Breast epithelium (tissue), 4 donors: ENCODE measurements at regions not wholly inside any gene's neighbourhood (a gene's known extent, or its start where the extent isn't known, plus 50 kb on each side); places are given as distances from the start of the nearest gene placed in this dataset.

ENCODE experiments used
- DNase-seq, 2 donors: peaks; one replicate each; pipeline ENCODE4 v3.0.0-alpha.2; 2019; ENCODE audit warnings: low spot score in 2 of 2
- H3K27ac ChIP-seq, 2 donors: fragments of 200-600 bp; sonication (generic) in 1 of 2; one replicate each; pipeline ENCODE4 v1.5.1; 2016 to 2019; ENCODE audit warnings: mild to moderate bottlenecking in 1 of 2
- H3K27me3 ChIP-seq, 2 donors: fragments of 200-600 bp; sonication (generic) in 1 of 2; one replicate each; pipeline versions ENCODE4 v1.5.1 to v1.6.0; 2017 to 2019; ENCODE audit warnings: control low read depth in 1 of 2, mild to moderate bottlenecking in 1 of 2
- H3K36me3 ChIP-seq: fragments of 200-600 bp; one replicate; pipeline ENCODE4 v1.5.1; 2019
- H3K4me1 ChIP-seq, 2 donors: fragments of 200-600 bp; sonication (generic); one replicate each; pipeline ENCODE4 v1.5.1; 2016 to 2019; ENCODE audit warnings: control low read depth in 1 of 2
- H3K4me3 ChIP-seq, 3 donors: fragments of 200-600 bp; sonication (generic); 1 replicate in 2 of 3; 2 replicates in 1 of 3; pipeline ENCODE4 v1.5.1; 2016 to 2019; ENCODE audit warnings: mild to moderate bottlenecking in 3 of 3, moderate library complexity in 2 of 3
- H3K9me3 ChIP-seq, 2 donors: fragments of 200-600 bp; sonication (generic) in 1 of 2; one replicate each; pipeline ENCODE4 v1.5.1; 2016 to 2019; ENCODE audit warnings: control low read depth in 1 of 2
- CTCF ChIP-seq, 3 donors: fragments of 450-650 bp; IDR thresholded peaks; one replicate each; pipeline ENCODE4 v1.5.1; 2016 to 2017; ENCODE audit warnings: antibody characterized with exemption in 3 of 3, mild to moderate bottlenecking in 3 of 3, moderate library complexity in 3 of 3
- POLR2A ChIP-seq: fragments of 450-650 bp; IDR thresholded peaks from one replicate; pipeline ENCODE4 v1.6.1; 2016; ENCODE audit warnings: antibody characterized with exemption, mild to moderate bottlenecking, moderate library complexity
- POLR2AphosphoS5 ChIP-seq, 3 donors: sonication (generic); formaldehyde crosslinking; IDR thresholded peaks; one replicate each; pipeline ENCODE4 v1.6.1; 2017; ENCODE audit warnings: antibody characterized with exemption in 3 of 3
- intact Hi-C: fragments of 100-400 bp; cut with DNase I; formaldehyde crosslinking; loops from one replicate; pipeline ENCODE4 v1.15.1; 2023; ENCODE audit warnings: low total_unique reads

- TF ChIP-seq CTCF (IDR thresholded peaks at IDR 0.05) (no peak), POLR2A (no peak), POLR2AphosphoS5 (IDR thresholded peaks at IDR 0.05) (no peak)
- no peaks in the 10 kb centered on the region for H3K36me3 ChIP-seq
- no peaks in the 10 kb centered on the region for H3K9me3 ChIP-seq
- H3K4me3 ChIP-seq, result no peak overlapping the region
- H3K27me3 ChIP-seq, result no peaks in the 10 kb centered on the region
- H3K4me1 ChIP-seq, result no peaks in the 10 kb centered on the region
- no peak for DNase-seq
- intact Hi-C loops, result no loop called here
- H3K27ac ChIP-seq, result no peak overlapping the region
These were observed 262.9 kb downstream of the PARN start for GRCh38 chr16:14366974-14367707.

- DNase-seq, result no peak
- Histone ChIP-seq H3K4me3 (no peak overlapping the region), H3K27ac (no peak overlapping the region), H3K27me3 (no peaks in the 10 kb centered on the region), H3K36me3 (no peaks in the 10 kb centered on the region), H3K9me3 (no peaks in the 10 kb centered on the region), H3K4me1 (no peaks in the 10 kb centered on the region)
- intact Hi-C loops, result no loop called here
- TF ChIP-seq CTCF (IDR thresholded peaks at IDR 0.05), result no peak
- no peak for TF ChIP-seq POLR2A
- no peak for TF ChIP-seq POLR2AphosphoS5 (IDR thresholded peaks at IDR 0.05)
These were observed 263.6 kb downstream of the PARN start for GRCh38 chr16:14366447-14366846.

GRCh38 chr16:14365200-14365851 lies 264.7 kb downstream of the PARN start:
- Histone ChIP-seq H3K36me3 (no peaks in the 10 kb centered on the region), H3K4me3 (no peak overlapping the region), H3K27ac (no peak overlapping the region), H3K27me3 (no peaks in the 10 kb centered on the region), H3K9me3 (no peaks in the 10 kb centered on the region), H3K4me1 (no peaks in the 10 kb centered on the region)
- no peak for DNase-seq
- TF ChIP-seq POLR2AphosphoS5 (IDR thresholded peaks at IDR 0.05), result no peak
- no peak for TF ChIP-seq POLR2A
- TF ChIP-seq CTCF (IDR thresholded peaks at IDR 0.05), result no peak
- intact Hi-C loops, result no loop called here

- Histone ChIP-seq H3K36me3 (no peaks in the 10 kb centered on the region), H3K4me1 (no peaks in the 10 kb centered on the region), H3K9me3 (no peaks in the 10 kb centered on the region), H3K27me3 (no peaks in the 10 kb centered on the region), H3K27ac (no peak overlapping the region), H3K4me3 (no peak overlapping the region)
- intact Hi-C loops, result no loop called here
- TF ChIP-seq POLR2A, result no peak
- TF ChIP-seq POLR2AphosphoS5 (IDR thresholded peaks at IDR 0.05), result no peak
- no peak for DNase-seq
These were observed 265.5 kb downstream of the PARN start for GRCh38 chr16:14364386-14365199.

GRCh38 chr16:14364112-14364385 lies 266.0 kb downstream of the PARN start:
- Histone ChIP-seq H3K9me3 (no peaks in the 10 kb centered on the region), H3K4me3 (no peak overlapping the region), H3K27me3 (no peaks in the 10 kb centered on the region), H3K27ac (no peak overlapping the region), H3K4me1 (no peaks in the 10 kb centered on the region), H3K36me3 (no peaks in the 10 kb centered on the region)
- TF ChIP-seq POLR2AphosphoS5 (IDR thresholded peaks at IDR 0.05) (no peak), POLR2A (no peak), CTCF (IDR thresholded peaks at IDR 0.05) (no peak)
- intact Hi-C loops, result no loop called here
- no peak for DNase-seq
